ENCODE measurements at regions not wholly inside any gene's neighbourhood (a gene's known extent, or its start where the extent isn't known, plus 50 kb on each side); places are given as distances from the start of the nearest gene placed in this dataset.
A peak's percentile ranks its signal among the peaks of the same experiment; 100 is the strongest.

DNA sequence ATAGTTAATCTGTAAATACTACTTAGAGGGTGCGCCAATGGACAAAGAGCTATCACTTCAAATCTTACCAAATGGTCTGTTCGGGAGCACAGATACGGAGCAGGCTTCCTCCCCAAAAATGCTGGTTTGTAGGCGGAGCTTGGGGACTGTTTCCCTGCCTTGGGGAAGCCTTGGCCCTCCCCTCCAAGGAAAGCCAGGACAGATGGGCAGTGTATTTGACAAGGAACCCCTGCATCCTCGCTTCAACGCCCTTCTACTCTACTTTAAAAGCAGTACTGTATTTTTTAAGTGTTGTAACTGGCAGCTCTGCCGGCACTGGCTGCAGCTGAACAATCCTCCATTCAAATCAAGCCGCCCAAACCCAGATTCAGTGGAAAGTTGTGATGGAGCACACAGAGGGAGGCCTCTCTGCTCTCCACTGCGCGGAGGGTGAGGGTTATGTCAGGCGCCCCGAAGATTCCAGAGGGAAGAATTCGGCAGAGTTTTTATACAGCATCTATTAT, 83.1 kb upstream of the FNDC3B start:
- peak; percentile 27 for DNase-seq

DNA sequence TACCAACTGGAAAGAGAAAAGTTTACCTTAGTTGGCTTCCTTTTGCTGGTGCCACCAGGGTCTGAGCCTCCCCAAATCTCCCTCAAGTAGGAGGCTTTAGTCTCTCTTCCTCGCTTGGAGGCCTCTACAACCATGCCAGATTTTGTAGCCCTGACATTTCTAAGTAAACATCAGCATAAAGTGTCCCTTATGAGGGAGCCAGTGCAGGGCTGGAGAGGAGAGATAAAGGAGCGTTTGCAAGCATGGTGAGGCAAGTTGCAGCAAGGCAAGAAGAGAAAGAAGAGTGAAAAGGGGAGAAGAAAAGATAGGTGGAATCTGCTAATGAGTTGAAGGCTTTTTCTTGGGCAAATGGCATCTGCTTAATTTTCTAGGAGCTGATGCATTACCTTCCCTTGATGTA, 82.7 kb upstream of the FNDC3B start:
- DNase-seq: no peak

- DNase-seq: no peak
Observed at GRCh38 chr3:171959532-171960089, 79.8 kb upstream of the FNDC3B start.

GRCh38 chr3:171960159-171960558, 79.2 kb upstream of the FNDC3B start:
- no peak for DNase-seq

GRCh38 chr3:171962137-171962720, 77.1 kb upstream of the FNDC3B start:
- DNase-seq: no peak

- no peak for DNase-seq
Observed at GRCh38 chr3:171963546-171963945, 75.8 kb upstream of the FNDC3B start.

GRCh38 chr3:171965067-171965712, 74.2 kb upstream of the FNDC3B start:
- no peak for DNase-seq

DNA sequence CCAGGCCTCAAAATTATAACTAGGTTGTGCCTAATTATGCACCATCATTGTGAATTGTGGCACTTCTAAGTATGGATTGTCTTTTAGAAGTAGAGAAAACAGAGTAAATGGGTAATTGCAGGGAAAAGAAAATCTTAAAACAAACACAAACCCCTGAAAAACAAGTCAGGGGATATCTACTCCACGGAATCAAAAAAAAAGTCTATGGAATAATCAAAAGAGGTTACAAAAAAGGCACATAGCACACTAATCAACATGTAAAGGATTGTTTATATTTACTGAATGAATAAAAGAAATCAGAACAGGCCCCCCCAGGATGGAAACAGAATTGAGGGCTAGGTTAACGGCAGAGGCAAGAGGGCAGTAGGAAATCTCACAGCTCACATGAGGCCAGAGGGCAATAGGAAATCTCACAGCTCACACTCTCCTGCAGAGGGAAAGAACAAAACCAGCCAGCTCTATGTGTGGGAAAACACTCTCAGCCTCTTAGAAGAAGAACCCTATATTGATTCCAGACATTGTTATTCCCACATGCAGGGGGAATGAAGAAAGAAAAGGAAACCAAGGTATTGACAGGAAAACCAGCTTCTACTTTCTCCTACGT, 72.7 kb upstream of the FNDC3B start:
- DNase-seq: peak; percentile 55

DNA sequence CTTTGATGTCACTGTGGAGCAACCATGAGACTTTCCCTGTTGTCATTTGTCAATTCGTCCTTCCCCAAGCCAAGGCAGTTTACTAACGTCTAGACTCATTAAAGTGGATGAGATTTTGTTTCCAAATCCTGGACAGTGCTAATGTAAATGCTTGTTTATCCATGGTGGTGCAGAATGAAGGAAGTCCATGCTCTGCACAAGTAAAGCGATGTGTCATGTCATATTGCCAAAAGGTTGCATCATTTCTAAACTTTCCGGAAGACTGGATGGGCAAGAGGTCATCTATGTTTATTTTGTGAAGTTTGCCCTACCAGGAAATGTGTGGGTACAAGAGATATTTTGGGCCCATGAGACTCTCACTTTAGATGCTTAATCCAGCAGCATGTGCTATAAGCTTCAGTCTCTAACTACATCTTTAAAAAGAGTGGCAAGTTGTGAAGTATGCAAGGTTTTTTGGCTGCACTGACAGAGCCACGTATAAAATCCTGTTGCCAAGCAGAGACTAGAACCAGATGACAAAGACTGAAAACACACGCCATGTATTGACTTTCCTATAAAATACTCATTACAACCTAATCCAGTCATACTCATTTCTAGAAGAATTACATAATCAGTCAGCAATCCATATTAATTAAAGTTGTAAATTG, 72.1 kb upstream of the FNDC3B start:
- DNase-seq: peak; percentile 90

DNA sequence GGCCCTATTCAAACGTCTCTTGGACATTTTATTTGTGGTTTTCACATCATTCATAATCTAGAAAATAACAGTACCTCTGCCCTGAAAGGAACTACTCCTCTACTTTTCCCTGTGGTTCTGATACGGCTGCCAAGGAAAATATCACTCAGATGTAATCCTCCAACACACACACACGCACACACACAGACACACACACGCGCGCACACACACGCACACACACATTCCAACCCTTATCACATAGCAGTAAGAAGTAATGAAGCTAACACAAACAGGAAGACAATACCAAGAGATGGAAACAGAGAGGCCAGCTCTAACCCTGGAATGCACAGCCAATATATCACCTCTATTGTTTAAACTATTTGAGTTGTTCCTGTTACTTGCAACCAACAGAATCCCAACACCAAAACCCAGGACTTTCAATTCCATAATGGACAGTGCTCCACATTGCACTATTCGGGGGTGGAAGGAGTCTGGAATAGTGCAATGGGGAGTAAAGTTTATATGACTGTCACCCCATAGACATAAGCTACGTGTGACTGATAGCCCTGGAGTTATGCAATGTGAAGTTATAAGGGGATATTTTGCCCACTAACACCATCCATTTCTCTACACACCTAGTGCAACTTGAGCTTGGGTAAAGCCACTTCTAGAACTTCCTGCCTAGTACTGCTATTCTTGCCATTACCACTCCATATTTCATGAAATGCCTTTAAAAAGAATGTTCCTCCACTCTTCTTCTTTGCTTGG, 71.3 kb upstream of the FNDC3B start:
- peak; percentile 88 for DNase-seq

- DNase-seq: peak; percentile 37
Observed at GRCh38 chr3:171970301-171970788, 69.0 kb upstream of the FNDC3B start.

DNA sequence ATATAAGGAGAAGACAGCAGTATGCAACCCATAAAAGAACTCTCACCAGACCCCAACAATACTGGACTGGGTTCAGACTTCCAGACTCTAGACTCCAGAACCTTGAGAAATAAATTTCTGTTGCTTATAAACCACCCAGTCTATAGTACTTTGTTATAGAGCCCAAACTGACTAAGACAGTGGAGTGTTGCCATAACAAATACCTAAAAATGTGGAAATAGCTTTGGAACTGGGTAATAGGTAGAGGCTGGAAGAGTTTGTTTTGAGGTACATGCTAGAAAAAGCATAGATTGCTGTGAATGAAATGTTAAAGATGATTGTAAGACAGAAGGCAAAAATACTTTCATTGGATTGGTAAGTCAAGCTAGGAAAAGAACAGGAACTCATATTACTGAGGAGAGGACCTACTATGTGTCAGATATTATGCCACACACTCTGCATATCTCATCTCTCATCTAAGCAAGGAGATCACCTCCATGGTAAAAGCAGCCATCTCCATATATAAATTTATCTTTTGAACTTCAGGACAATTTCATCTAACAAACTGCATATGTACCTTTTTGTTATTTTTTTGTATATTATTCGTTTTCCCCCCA, 67.4 kb upstream of the FNDC3B start:
- DNase-seq: peak; percentile 42

- peak; percentile 30 for DNase-seq
Observed at GRCh38 chr3:171972871-171973348, 66.5 kb upstream of the FNDC3B start.

DNA sequence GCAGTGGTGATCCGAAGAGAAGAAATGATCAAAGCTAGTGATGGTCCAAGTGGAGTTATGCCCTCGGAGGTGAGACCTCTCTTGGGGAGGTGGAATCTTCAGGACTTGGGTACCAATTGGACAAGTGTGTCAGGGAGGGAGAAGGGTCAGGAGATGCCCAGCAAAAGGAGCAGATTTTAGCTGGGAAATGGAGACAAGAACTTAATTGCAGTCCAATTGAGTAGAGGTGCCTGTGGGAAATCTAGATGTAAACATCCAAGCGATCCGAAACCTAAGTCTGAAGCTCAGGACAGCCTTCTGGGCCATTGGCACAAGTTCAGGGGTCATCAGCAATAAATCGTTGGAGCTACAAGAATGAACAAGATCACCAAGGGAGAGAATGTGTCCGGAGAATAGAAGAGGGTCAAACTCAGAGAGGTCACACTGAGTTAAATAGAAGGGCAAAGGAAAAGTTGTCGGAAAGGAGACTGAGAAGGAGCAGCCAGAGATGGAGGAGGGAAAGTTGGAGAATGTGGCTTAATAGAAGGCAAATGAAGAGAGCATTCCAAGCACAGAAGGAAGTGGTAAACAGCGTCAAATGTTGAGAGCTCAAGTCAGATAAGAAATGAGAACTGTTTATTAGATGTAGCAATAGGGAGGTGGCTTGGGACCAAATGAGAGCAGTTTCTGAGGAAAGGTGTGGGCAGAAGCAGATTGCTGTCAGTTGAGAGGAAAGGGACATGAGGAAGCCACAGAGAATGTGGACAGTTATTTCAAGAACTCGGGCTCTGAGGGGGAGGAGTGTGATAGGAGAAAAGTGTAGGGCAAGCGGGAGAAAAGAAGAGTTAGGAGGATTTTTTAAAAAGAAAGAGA, 64.2 kb upstream of the FNDC3B start:
- DNase-seq: peak; percentile 57

- peak; percentile 68 for DNase-seq
Observed at GRCh38 chr3:171976526-171976925, 62.9 kb upstream of the FNDC3B start.

DNA sequence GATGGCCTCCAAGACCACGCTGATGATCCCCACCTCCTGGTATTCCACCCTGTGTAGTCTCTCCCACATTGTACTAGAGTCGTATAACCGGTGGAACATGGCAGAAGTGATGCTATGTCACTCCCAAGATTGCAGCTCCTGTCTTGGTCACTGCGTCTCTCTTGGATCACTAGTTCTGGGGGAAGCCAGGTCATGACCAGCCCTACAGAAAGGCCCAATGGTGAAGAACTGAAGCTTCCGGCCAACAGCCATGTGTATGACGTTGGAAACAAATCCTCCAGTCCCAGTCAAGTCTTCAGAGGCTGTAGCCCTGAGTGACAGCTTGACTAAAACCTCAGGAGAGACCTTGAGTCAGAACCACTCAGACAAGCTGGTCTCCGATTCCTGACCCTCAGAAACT, 61.9 kb upstream of the FNDC3B start:
- no peak for DNase-seq

GRCh38 chr3:171977860-171978259, 61.5 kb upstream of the FNDC3B start:
- no peak for DNase-seq

DNA sequence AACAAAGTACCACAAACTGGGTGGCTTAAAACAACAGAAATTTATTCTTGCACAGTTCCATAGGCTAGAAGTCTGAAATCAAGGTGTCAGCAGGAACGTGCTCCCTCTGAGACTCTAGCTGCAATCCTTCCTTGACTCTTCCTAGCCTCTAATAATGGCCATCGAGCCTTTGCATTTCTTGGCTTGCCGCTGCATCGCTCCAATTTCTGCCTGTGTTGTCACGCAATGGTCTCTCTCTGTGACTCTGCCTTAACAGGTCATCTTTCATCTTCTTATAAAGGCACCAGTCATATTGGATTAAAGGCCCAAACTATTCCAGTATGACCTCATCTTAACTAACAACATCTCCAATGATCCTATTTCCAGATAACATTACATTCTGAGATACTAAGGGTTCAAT, 61.0 kb upstream of the FNDC3B start:
- DNase-seq: no peak

DNA sequence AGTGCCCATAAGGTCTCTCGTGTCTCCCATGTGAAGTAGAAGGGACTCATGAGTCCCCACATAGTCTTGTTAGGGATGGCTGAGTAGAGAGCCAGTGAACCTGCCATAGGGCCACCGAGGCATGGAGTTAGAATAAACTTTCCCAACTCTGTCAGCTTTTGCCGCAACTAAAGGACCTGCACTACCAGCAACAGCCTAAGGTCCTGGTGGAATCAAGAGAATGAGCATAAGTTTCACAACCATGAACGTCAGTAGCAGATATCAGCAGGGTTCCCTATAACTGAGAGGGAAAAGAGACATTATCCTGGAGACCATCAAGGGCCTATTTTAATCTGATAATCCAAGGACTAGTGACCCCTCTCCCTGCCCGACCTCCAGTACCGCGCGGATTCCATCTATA, 60.3 kb upstream of the FNDC3B start:
- DNase-seq: no peak

GRCh38 chr3:171980578-171981270, 58.7 kb upstream of the FNDC3B start:
- peak; percentile 48 for DNase-seq

GRCh38 chr3:171981271-171981605, 58.1 kb upstream of the FNDC3B start:
- no peak for DNase-seq

Measured in fibroblast of upper back skin (primary cell).